CD4-positive, alpha-beta T cell treated with Interleukin-4 for 4 hours (primary cell): ENCODE measurements at regions not wholly inside any gene's neighbourhood (a gene's known extent, or its start where the extent isn't known, plus 50 kb on each side); places are given as distances from the start of the nearest gene placed in this dataset.
"Not testable (repeated sequence)": the region's sequence is repeated elsewhere in the genome, so short reads cannot be mapped to it uniquely, and the experiment has no call there.

ENCODE experiments used
- DNase-seq: peaks from one replicate; pipeline ENCODE4 v3.0.0-alpha.2; 2020

DNA sequence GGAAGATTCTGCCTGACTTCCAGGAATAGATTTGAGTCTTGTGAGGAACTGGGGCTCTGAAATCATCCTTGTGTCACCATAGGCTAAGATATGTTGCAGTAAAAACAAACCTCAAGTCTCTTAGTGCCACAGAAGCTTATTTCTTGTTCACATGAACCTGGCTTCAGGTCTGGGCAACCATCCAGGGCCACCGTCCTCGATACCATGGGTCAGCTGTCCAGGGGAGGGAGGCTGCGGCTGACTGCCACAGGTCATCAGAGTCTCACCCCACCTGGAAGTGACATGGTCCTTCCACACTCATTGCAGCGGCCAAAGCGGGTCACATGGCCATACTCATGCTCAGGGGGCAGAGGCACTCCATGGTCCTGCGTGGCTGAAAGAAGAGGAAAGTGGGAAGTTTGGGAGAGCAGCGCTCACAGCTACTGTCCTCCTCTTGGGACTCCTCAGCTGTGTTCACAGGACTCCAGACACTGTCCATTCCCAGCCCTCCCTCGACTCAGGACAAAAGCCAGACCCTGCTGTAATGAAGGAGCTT is 284.5 kb downstream of the CBLN1 start:
- DNase-seq = no peak

GRCh38 chr16:48978501-48978900 is 303.1 kb downstream of the CBLN1 start:
- DNase-seq = no peak

GRCh38 chr16:48972236-48972635 is 309.4 kb downstream of the CBLN1 start:
- DNase-seq = no peak

DNA sequence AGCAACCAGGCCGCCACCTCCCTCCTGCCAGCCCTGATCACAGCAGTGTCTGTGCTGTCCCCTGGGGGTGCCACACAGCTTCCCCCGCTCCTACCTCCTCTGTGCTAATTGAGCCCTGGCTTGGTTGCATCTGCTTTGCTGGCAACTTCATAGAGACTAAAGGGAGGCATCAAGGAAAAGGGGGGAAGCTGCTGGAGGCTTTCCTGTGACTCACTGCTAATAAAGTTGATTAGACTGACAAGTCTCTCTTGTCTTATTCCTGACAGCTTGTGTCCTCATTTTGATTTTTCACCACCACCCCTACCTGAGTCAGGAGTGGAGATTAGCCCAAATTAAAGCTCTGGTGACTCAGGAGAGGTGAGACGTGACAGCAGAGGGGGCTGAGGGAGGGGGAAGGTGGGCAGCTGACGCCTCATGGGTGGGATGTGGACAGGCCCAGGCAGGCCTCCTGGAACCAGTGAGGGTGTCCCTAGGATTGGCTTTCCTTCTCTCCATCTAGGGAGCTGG is 310.0 kb downstream of the CBLN1 start:
- DNase-seq = no peak

GRCh38 chr16:48970216-48970615 is 311.4 kb downstream of the CBLN1 start:
- no peak for DNase-seq

DNA sequence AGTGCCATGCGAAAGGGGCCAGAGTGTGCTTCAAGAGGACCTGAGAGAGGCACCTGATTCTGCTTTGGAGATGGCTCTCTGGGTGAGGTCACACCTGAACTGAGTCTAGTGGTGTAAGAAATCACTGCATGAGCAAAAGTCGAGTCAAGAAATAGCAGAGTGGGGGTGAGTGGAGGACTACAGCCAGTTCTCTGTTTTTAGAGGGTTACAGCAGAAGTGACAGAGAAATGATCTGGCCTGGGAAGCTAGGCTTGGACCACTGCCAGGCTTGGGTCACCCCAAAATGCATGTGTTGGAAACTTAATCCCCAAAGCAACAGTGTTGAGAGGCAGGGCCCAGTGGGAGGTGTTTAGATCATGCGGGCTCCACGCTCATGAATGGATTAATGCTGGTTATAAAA is 312.0 kb downstream of the CBLN1 start:
- DNase-seq = no peak

- DNase-seq = no peak
Measured at GRCh38 chr16:48965386-48965785, 316.3 kb downstream of the CBLN1 start.

- no peak for DNase-seq
Measured at GRCh38 chr16:48963901-48964615, 317.6 kb downstream of the CBLN1 start.

DNA sequence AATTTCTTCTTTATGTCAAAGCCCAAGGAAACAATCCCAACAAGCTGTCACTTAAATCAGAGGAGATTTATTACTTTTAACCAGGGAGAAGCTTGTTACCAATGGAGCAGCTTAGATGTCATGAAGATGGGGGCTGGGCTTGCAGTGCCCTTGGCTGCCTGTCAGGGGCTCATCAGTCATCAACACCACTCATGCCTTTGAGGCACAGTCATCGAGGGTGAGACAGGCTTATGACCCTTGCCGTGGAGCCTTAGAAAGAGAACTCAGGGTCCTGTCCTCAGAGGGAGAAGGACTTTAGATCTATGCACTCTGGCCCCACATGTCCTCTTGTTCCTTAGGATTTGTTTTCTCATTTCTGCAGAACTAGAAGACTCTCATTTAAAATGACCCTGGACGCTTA is 318.3 kb downstream of the CBLN1 start:
- DNase-seq = no peak

DNA sequence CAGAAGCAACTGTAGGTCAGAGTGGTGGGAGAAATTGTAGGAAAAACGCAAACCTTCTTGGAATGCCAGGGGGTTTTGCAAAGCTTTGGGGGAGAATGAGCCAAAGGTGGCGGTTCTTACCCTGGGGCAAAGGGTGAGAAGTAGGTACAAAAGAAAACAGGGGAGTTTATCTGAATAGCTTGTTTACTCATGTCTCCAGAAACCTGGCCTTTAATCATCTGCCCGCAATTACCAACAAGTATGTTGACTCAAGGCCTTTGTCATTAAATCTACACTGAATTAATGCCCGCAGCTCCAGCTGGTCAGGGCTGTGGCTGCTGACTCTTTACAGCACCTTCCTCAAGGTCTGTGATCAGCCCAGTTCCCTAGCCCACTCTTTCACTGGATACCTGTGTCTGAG is 320.1 kb downstream of the CBLN1 start:
- no peak for DNase-seq

DNA sequence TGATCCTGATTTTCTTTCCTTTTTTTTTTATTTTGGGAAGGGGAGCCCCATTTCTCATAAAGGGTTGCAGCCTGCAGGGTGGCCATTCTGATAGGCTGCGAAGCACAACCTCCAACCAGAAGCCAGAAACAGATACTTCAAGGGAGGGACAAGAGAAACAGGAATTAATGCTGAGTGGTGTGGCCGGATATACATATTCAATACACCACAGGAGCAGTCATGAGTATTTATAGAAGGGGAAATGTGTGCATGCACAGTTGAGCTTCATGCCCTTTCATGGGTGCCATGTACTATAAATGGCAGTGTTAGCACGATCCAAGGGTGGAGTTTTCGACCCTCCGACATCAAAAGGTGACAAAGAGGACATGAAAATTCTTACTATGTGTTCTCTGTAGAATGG is 320.8 kb downstream of the CBLN1 start:
- DNase-seq = no peak

DNA sequence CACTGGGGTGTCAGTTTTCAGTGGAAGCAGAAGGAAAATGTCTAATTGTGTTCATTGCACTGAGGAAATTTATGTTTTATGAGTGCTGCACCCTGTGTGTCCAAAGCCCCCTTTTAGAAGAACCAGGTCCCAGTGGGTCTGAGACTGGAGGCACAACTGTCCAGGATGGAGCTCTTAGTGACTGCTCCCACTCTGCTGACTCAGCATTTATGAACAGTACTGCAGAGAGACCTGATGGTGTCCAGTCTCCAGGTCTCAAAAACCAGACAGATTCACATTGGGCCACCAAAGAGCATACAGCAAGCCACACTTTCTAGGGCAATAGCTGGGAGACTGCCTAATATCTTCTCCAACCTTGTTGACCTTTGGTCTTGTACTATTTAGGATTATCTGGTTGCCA is 321.9 kb downstream of the CBLN1 start:
- DNase-seq = no peak

- no peak for DNase-seq
Measured at GRCh38 chr16:48959204-48959603, 322.4 kb downstream of the CBLN1 start.

DNA sequence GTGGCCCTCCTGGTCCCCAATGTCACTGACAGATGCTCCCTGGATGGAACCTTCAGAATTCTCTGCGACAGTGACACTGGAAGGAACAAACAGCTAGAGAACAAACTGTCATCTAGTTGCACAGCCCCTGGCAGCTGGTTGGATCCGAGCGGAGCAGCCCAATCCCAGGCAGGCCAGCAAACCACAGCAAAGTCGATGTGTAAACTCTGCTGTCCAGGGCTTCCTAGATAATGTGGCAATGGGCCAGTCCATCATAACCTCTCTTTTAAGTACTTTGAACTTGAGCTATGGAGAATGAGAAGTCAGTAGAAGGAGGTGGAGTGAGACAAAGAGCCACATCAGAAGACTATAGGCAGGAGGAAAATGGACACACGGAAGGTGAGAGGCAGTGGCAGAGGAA is 323.0 kb downstream of the CBLN1 start:
- no peak for DNase-seq

DNA sequence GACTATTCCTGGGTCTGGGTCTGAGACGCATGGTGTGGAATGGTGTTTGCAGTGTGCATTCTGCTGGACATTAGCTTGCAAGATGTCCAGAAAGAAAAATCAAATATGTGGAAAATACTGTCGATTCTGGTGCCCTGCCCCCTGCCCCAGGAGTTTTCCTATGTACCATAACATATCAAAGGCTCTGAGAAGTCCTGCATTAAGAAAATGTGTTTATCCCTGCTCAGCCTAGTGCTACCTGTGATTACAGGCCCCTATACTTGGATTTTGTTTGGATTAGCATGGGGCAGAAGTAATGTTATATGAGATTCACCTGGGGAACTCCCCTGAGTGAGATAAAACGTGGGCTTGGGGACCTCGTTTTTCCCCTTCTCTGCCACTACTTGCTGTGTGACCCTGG is 325.0 kb downstream of the CBLN1 start:
- DNase-seq = no peak

- DNase-seq = no peak
Measured at GRCh38 chr16:48955837-48956236, 325.8 kb downstream of the CBLN1 start.

- not testable (repeated sequence) for DNase-seq
Measured at GRCh38 chr16:48951621-48952125, 330.0 kb downstream of the CBLN1 start.

- DNase-seq = no peak
Measured at GRCh38 chr16:48950184-48950583, 331.5 kb downstream of the CBLN1 start.

GRCh38 chr16:48949636-48950035 is 332.0 kb downstream of the CBLN1 start:
- no peak for DNase-seq

- no peak for DNase-seq
Measured at GRCh38 chr16:48948911-48949310, 332.7 kb downstream of the CBLN1 start.

- no peak for DNase-seq
Measured at GRCh38 chr16:48947371-48947713, 334.3 kb downstream of the CBLN1 start.

- no peak for DNase-seq
Measured at GRCh38 chr16:48946686-48947370, 334.8 kb downstream of the CBLN1 start.

DNA sequence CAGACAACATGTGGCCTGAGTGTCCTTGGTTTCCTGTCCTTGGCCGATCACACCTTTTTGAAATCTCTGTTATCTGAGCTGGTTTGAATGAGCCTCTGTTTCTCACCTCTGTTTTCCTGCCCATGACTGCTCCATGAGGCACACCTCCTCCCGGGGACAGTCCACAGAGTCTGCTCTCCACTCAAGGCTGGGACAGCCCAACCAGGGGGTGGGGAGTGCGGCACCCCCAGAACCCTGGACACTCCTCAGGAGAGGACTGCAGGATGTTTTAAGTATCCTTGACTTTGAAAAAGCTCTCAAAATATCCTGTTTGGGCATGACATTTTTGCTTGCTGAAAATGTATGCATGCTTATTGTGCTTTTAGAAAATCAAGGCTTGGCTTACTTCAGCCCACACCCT is 333.0 kb upstream of the N4BP1 start:
- no peak for DNase-seq

GRCh38 chr16:48936811-48937210 is 326.8 kb upstream of the N4BP1 start:
- DNase-seq = no peak
